GM12874 (cell line): ENCODE measurements at regions not wholly inside any gene's neighbourhood (a gene's known extent, or its start where the extent isn't known, plus 50 kb on each side); places are given as distances from the start of the nearest gene placed in this dataset.

Source experiments
- TF ChIP-seq, protein P1 (sequence below): IDR thresholded peaks from 2 replicates; pipeline ENCODE4 v1.5.1; 2011; ENCODE audit warnings: low read depth, mild to moderate bottlenecking, control low read depth, low read length, moderate library complexity; ENCODE audit not compliant: insufficient read depth

DNA sequence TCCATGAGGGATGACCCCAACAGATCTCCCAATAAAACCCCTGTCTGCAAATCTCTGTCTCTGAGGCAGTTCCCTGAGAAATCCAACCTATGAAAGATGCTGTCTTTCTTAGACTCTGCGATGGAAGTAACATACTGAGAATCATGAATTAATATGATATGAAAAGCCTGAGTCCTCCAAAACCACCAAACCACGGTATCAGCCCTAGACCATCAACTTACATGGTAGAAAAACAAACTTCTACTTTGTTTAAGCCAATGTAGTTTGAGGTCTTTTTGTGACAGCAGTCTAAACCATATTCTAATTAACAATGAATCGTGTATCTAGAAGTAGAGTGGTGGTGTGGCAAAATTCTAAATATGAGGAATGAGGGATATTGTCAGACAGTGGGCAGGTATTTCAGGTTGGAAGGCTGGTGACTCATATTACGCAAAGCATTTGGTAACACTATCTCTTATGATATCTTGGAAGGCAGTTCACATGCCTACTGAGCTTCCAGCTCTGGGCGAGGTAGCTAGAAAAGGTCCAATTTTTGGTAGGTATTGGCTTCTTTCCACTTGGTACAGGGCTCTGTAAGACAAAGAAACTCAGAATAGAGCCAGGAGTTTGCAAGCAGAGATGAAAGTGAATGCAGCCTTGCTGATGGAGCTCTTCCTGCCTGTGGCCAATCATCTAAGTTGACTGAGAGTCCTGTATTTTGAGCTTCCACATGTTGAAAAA is 215.8 kb downstream of the ZFP36L2 start:
- TF ChIP-seq, protein P1, sequence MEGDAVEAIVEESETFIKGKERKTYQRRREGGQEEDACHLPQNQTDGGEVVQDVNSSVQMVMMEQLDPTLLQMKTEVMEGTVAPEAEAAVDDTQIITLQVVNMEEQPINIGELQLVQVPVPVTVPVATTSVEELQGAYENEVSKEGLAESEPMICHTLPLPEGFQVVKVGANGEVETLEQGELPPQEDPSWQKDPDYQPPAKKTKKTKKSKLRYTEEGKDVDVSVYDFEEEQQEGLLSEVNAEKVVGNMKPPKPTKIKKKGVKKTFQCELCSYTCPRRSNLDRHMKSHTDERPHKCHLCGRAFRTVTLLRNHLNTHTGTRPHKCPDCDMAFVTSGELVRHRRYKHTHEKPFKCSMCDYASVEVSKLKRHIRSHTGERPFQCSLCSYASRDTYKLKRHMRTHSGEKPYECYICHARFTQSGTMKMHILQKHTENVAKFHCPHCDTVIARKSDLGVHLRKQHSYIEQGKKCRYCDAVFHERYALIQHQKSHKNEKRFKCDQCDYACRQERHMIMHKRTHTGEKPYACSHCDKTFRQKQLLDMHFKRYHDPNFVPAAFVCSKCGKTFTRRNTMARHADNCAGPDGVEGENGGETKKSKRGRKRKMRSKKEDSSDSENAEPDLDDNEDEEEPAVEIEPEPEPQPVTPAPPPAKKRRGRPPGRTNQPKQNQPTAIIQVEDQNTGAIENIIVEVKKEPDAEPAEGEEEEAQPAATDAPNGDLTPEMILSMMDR = no peak

DNA sequence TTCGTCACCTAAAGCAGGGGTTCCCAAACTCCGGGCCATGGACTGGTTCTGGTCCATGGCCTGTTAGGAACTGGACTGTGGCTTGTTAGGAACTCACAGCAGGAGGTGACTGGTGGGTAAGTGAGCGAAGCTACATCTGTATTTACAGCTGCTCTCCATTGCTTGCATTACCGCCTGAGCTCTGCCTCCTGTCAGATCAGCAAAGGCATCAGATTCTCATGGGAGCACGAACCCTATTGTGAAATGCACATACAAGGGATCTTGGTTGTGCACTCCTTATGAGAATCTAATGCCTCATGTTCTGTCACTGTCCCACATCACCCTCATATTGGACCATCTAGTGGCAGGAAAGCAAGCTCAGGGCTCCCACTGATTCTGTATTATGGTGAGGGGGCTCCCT is 217.0 kb downstream of the ZFP36L2 start:
- TF ChIP-seq, protein P1 = no peak

DNA sequence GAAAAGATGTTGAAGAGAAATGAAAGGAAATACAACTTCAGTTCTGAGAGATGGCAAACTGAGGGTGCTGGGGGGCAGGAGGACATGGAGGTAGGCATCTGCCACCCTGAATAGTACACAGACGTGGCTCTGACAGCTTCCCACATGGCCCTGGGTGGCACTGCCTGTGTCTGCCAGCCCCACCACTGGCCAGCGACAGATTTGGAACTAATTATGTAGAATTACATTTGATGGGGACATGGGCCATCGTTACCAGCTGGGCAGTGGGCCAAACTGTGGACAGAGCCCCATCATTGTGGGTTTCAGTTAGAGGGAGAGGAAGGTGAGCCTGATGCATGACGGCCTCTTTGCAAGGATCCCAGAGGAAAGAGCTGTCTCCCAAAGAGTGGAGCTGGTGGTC is 216.0 kb upstream of the HAAO start:
- TF ChIP-seq, protein P1 = no peak

DNA sequence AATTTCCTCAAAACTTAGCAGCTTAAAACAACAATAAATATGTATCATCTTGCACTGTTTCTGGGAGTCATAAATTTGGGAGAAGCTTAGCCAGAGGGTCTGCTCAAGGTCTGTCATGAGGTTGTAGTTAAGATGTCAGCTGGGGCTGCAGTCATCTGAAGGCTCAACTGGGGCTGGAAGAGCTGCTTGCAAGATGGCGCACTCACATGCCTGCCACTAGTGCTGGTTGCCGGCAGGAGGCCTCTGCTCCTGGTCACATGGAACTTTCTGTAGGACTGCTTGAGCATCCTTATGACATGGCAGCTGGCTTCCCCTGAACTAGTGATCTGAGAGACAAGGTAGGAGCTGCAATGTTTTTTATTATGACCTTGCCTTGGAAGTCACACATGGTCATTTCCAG is 215.5 kb upstream of the HAAO start:
- TF ChIP-seq, protein P1 = no peak

DNA sequence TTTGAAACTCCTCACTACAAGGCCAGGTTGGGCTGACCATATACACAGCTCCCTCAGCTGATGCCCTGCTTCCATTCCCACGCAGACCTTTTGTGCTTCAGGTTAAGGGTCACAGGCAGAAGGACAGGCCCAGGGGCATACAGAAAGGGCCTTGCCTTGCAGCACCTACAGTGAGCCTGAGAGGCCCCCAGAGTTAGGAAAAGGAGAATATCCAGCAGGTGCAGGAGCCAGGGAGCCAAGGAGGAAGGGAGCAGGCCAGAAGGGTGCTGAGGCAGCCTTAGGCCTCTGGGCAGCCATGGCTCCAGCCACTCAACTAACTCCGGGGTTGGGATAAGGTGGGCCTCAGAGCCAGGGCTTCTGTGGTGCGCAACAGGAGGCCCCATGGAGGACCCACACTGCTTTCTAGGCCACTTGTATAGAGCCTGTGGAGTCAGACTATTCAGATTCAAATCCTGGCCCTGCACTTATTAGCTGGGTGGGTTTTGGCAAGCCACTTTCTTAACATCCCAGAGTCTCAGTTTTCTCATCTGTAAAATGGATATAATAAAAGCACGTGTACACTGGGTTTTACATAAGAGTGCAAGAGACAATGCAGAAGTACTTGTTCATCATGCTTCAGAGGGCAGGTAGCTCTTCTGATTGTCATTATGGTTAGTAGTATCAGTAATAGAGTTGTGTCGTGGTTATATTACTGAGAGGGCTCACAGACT is 214.6 kb upstream of the HAAO start:
- TF ChIP-seq, protein P1 = no peak

DNA sequence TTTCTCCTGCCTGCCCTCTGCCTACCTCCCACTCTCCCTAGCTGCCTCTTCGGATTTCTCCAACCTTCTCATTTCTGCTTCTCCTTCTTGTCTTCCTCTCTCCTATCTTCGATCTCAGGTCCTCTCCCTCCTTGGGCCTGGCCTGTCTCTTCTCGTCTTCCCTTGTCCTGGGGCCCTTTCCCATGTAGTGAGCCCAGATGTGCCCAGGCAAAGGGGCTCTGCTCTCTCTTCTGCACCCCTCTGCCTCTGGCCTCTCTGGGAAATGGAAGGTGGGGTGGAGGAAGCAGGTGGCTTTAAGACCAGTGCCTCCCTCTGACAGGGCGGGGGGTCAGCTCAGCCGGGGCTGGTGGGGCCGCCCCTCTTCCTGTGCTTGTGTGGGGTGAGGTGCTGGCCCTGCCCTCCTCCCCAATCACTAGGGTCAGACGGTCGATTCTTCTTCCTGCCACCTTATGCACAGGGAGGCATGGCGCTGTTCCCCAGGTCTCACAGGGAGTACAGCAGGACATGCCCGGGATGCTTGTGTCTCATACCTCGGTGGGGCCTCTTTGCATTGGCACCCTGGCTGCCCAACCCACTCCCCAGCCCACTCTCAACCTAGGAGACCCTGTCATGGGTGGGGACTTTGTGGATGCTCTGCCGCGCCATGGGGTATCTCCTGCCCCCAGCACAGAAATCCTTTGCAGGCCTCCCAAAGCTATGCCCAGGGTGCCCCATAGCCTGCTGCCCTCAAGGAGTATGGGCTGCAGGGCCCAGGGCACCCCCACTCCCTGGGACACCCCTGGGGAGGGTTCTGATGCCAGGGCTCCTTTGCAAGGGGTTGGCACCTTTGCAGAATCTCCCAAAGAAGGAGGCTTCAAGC is 213.8 kb upstream of the HAAO start:
- TF ChIP-seq, protein P1 = no peak
